Hypothalamus (tissue), 51 donors: ENCODE measurements at regions not wholly inside any gene's neighbourhood (a gene's known extent, or its start where the extent isn't known, plus 50 kb on each side); places are given as distances from the start of the nearest gene placed in this dataset.

ENCODE experiments used
- DNase-seq, 51 donors: peaks; one replicate each; lab custom pipeline; 2025; lab: John Stamatoyannopoulos, UW

DNA sequence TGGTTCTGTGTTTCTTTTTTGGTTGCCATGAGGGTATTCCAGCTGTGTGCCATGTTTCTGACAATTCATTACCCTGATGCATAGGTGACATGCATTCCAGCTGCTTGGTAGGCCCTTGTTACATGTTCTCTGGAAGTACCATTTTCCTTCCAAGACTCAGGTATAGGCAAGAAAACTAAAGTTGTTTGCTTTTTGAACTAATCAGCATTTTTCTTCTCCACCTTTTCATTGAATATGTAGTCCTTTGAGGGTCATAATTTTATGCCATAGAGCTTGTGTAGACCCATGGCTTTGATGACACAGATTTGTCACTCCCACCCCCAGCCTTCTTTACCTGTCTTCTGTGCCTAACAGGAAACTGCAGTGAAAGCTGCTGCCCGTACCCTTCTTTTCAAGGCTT lies 339.2 kb downstream of the MED10 start:
- no peak for DNase-seq

DNA sequence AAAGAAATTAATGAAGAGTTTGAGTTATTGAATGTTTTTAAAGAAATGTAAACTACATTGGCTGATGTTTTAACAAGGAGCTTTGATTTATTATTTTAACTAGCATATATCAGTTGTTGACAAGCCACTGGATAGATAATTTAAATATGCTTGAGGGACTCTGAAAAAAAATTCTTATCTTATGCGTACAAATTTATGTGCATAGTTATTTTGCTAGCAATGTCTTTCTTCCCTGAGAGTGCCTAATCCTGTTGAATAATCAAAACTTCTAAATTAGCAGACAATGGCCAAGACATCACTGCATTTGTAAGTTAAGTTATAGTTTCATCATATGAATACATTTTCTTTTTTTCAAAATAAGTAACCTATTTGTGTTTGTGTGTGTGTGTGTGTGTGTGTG lies 342.3 kb downstream of the MED10 start:
- no peak for DNase-seq

DNA sequence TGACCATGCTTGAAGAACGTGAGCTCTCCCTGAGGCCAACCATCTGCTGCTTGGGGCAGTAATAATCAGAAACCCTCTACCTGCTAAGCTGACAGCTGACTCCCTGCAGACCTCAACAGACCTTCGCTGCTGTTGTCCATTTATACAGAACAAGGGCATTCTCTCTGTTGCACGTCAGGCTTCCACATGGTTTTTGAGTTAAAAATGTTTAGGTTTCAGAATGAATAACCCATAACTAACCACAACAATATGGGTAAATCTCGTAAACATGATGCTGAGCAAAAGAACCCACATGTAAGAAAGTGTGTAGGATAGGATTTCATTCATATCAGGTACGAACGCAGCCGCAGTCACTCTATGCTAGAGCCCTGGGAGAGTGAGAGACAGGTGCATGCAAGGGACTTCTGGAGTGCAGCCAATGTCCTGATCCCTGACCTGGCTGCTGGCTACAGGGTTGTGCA lies 348.5 kb downstream of the MED10 start:
- DNase-seq, result no peak

DNA sequence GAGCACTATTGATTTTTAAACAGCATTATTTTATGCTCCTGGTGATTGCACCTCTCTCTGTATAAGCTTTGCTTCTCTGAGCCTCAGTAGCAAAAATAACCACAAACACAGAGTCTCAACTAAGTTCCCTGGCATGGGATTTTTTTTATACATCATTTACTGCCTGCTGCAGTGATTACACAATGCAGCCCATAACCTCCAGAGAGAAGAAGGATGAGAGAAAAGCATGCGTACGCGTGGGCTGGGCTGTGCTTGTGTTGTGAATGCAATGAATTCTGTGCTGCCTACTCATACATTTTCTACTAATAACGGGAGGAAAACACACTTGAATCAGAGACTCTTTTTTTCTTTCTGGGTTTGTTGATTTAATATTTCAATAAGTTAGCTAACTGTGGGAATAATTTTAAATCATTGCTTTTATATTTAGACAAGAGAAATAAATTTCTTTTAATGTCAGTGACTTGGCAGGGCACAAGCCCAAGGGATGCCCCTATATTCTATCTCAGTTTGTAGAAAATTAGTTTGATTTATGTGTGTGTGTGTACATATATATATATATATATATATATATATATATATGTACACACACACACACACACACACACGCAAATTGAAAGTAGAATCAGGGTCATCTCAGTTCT lies 351.5 kb downstream of the MED10 start:
- peak in 5 of 51 donors; percentile 11 to 54 (median 16) for DNase-seq

DNA sequence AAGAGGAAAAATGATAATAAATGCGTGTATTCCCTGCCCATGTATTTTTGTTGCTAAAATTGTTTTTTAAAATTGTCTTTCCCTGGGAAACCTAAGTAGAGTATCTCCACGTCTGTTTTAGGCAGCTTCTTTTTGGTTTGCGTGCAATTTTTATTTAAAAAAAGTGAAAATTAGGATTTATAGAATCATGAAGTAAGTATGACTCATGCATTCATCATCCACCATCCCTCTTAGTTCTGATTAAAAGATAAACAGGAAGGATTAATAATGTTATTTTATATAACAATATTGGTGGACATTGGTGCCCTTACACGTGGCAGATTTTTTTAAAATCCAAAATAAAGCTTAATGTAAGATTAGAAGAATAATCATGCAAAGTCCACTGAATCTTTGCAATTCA lies 358.7 kb downstream of the MED10 start:
- no peak for DNase-seq

DNA sequence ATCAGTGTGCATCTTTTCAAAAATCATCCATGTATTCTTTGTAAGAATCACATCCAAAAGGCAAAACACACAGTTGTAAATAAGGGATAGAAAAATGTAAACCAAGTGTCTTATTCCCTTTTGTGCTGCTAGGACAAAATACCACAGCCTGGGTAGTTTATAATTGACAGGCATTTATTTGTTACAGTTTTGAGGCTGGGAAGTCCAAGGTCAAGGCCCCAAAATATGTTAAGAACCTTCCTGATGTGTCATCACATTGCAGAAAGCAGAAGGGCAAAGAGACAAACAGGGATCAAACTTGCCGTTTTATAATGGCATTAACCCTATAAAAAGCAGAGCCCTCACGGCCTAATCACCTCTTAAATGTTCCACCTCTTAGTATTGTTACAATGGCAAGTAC lies 364.8 kb downstream of the MED10 start:
- DNase-seq, result no peak

DNA sequence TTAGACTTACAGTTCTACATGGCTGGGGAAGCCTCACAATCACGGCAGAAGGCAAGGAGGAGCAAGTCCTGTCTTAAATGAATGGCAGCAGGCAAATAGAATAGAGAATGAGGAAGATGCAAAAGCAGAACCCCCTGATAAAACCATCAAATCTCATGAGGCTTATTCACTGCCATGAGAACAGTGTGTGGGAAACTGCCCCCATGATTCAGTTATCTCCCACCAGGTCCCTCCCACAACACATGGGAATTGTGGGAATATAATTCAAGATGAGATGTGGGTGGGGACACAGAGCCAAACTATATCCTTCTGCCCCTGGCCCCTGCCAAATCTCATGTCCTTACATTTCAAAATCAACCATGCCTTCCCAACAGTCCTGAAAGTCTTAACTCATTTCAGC lies 367.1 kb downstream of the MED10 start:
- DNase-seq, result no peak

DNA sequence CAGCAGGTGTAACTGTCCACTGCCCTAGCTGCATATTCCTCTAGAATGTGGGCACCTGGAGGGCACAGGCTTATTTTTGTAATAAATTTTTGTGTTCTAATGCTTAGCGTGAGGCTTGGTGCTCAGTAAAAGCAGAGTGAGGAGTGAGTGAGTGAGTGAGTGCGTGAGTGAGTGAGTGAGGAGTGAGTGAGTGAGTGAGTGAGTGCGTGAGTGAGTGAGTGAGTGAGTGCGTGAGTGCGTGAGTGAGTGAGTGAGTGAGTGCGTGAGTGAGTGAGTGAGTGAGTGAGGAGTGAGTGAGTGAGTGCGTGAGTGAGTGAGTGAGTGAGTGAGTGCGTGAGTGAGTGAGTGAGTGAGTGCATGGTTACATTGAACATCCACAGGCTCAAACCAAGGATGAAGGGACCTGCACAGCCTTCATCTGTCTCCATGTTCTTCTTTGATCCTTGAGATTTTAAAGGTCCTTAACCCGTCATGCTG lies 371.5 kb downstream of the MED10 start:
- no peak for DNase-seq

DNA sequence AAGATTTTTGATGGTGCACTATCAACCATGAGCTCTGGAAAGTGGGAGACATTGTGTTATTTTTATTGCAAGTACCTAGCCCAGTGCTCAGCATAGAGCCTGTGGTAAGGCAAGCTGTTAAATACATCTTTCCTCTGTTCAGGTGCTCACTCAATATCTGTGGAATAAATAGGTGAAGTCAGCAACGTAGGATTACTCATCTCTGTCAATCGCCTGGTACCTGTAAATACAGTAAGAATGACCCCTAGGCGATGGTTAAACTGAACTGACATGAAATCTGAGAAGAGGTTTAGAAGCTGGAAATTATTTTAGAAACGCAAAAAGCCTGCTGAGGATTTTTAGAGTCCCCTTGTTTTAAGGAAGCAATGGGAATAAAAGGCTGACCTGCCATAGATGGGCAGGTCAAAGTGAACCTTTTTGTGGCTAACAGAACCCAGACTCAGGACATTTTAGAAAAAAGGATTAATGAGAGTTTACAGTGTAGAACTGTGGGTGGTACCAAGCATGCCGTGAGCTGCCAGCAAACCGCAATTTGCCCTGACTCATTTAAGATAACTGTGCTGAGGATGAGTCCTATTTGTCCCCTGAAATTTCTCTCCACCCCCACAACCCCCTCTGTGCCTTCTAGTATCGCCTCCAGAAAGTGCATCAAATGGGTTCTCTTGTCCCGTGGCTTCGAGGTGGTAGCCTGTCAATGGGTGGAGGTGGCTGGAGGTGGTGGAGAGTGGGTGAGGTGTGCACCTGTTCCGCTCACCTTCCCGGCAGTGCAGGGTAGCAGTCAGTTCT lies 375.1 kb downstream of the MED10 start:
- peak in 1 of 51 donors; percentile 4 for DNase-seq

DNA sequence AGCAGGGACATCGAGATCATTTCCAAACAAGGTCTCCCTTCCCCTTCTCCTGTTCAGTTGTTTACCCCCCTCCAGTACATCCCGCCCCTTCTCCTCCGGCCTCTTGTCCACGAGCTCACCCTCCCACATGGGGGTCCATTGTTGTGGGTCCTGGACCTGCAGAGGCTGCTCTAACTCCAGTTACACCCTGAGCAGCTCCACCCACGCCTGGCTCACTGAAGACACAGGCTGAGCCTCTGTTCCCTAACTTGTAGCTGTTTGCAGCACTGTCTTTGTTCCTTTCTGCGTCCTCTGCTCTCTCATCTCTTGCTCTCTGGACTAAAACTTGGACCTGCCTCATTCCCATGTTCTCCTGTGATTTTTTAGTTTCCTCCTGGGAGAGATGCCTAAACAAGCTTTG lies 377.5 kb downstream of the MED10 start:
- DNase-seq, result no peak

DNA sequence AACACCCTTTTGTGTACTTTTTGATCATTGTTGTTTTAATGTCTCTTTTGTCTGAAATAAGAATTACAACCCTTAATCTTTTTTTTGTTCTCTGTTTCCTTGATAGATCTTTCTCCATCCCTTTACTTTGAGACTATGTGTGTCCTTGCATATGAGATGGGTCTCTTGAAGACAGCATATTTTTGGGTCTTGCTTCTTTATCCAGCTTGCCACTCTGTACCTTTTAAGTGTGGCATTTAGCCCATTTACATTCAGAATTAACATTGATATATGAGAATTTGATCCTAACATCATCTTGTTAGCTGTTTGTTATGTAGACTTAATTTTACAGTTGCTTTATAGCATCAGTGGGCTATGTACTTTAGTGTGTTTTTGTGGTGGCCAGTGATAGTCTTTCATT lies 382.5 kb downstream of the MED10 start:
- DNase-seq, result no peak

DNA sequence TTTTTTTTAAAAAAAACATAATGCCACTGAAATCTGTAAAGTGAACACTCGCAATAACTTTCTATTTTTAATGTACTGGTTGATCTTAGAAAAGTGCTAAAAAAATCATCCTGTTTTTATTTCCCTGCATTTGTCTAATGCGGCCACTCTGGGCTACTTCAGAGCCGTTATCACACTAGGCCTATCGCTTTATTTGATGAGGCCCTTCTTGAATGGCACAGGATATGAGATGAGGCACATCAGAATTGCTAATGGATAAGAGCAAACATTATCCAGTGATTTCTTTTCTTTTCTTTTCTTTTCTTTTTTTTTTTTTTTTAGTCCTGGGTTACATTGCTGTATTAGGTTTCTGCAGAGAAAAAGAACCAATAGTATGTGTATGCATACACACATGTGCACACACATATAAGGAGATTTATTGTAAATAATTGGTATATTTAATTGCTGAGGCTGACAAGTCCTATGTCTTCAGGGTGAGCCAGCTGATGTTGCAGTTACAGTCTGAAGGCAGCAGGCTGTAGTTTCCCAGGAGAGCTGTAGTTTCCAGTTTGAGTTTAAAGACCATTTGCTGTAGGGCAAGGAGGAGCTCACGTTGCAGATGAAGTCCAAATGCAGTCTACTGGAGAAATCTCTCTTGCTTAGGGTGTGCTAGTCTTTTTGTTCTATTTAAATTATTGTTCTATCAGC lies 391.7 kb downstream of the MED10 start:
- DNase-seq, result no peak

DNA sequence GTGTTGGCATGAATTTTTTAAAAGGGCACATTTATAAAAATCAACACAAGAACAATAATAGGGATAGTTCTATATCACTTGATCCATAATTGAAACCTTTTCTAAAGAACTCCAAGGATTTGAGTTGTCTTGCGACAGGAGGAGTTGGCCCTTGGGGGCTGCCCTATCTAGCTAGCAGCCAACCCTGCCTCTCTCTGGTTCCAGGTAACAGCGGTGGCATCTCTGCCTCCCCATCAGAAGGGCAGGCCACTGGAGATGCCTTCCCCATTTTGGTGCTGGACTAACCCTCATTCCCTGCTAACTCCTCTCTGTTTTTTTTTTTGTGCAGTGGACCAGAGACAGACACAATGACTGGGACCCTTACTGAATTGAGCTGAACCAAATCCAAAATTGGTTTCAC lies 393.0 kb downstream of the MED10 start:
- no peak for DNase-seq

DNA sequence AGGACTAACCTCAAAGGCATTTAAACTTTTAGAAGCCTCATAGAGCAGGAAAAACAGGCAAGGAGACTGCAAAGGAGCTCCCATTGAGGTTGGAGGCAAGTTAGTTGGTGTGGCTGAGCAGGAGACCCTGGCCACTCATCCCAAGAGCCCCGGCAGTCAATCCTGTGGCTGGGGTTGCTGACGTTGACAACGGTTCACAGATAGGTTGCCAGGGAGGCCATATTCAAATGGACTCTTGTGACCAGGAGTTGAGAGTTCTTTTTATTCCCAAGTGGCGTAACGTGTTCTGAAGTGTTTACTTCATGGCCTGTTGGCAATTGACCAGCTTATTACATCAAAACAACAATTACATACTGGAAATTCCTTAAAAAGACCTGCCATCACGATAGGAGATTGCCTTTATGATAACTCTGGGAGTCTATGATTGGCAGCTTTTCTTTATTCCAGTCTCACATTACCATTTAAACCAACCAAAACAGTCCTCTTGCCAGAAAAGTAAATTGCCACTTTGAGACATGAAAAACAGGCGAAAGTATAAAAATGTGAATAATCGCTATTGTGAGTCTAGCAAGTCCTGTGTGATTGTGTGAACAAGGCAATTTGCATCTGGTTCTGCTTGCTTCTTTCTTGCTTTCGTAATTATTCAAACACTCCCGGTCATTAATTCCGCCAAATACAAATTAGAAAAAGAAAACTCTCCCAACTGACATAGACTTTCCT lies 394.9 kb downstream of the MED10 start:
- no peak for DNase-seq

DNA sequence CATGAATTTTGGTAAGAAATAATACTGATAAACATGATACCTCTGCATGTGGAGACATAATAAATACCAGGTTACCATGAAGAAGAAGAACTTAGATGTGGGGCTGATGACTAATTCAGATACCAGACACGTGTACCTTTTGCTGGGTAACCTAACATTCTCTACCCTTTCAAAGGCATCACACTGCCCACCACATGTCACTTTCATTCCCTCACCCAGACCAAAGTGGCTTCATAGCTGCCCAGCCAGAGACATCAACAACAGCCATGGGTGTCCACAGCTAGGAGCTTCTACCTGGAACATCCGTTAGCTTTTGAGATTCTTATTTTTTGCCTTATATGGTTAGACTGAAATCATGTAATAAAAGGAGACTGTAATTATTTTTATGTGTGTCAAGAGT lies 396.8 kb downstream of the MED10 start:
- no peak for DNase-seq

DNA sequence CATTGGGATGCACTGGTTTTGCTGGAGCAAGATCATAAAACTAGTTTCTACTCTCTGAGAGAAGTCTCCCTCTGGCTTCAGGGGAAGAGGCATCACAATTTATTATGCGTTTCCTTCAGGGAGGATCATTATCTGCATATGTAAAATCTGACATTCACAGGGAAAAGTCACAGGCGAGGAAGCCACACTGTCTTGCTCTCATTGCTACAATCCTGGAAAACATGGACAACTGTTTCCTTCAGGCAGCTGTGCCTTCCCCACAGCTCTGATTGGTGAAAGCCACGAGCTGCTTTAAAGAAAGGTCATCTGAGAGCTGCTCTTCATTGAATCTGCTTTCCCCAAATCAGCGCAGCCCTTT lies 397.8 kb downstream of the MED10 start:
- no peak for DNase-seq

DNA sequence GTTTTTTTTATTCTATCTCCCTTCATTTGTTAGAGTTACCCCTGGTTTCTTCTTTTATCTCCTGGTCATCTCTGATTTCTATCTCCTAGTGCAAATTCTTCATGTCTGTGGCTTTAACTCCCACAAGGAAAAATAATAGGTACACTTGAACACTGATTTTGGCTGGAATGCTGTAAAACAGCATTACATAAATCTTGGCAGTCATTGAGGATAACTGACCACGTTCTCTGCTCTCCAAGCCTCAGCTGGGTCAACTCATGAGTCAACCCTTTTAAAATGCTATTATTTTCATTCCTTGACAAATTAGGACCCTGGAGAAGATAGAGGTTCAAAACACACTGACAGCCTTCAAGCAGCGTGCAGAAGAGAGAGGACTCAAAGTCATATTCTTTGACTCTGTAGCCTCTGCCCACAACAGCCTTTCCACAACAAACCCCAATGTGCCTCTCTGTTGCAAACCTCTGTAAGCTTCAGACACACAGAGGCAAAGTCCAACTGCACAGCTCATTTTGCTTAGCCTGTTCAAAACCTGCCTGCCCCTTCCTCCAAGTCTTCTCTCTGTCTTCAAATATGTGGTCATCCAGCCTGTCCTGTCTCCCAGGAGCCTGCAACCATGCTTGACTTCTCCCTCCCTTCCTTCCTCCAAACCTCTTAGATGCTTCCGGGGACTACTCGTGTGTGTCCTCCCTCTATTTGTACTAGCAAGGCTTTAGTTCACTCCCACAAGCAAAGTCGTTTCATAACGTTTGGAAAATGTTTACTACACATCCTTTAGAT lies 398.4 kb downstream of the MED10 start:
- no peak for DNase-seq

DNA sequence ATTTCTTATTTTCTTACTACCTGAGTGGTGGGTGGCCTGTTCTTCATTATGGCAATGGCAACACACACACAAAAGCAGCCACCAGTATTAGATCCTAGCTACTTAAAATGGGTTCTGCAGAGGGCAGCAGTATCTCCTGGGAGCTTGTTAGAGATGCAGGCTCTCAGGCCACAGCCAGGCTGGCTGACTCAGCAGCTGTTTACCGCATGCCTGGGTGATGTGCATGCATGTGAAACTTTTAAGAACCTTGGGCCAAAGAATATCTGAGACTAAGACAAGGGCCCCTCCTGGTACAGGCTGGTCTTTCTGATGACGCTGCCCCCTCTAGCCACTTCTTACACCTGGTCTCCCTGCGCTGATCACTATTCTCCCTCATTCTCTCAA lies 399.0 kb downstream of the MED10 start:
- peak in 2 of 51 donors; percentile 2 to 8 for DNase-seq

DNA sequence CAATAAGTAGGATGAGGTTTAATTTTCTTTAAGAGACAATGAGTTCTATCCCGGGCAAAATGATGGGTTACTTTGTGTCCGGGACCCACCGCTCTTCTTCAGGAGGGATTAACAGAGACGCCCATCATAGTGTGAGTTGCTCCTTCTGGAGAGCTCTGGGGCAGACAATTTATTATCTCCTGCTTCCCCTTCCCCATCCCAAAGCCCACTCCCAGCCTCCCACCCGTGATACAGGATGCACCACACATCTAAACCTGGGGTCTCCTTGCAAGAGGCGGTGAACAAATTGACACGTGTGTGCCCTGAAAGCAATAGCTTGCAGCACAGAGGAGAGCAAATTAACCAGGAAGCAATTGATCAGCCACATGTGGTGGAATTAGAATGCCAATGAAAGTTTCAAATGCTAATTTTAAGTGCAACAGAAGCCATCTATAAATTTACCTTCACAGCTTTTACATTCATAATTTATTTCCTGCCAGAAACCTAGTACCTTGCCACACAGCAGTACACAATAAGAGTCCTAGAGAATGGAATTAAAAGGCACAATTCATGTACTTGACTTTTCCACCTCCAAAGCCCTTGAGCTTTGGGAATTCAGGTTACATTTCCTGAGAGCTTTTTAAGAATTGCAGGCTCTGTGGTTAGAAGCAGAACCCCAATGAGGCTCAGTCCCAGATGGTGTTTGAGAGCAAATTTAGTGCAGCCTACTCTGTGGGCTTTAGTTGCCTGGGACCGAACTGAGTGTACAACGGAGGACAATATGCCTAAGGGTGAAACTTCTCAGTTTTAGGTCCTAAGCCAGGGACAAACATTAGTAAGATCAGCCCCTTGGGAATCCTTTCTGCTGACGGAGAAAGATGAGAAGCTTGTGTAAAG lies 399.6 kb downstream of the MED10 start:
- DNase-seq, result no peak
